ENCODE measurements at regions not wholly inside any gene's neighbourhood (a gene's known extent, or its start where the extent isn't known, plus 50 kb on each side); places are given as distances from the start of the nearest gene placed in this dataset.

GRCh38 chr3:135490219-135490915 lies 475.2 kb upstream of the PPP2R3A start:
- TF ChIP-seq, protein P1, sequence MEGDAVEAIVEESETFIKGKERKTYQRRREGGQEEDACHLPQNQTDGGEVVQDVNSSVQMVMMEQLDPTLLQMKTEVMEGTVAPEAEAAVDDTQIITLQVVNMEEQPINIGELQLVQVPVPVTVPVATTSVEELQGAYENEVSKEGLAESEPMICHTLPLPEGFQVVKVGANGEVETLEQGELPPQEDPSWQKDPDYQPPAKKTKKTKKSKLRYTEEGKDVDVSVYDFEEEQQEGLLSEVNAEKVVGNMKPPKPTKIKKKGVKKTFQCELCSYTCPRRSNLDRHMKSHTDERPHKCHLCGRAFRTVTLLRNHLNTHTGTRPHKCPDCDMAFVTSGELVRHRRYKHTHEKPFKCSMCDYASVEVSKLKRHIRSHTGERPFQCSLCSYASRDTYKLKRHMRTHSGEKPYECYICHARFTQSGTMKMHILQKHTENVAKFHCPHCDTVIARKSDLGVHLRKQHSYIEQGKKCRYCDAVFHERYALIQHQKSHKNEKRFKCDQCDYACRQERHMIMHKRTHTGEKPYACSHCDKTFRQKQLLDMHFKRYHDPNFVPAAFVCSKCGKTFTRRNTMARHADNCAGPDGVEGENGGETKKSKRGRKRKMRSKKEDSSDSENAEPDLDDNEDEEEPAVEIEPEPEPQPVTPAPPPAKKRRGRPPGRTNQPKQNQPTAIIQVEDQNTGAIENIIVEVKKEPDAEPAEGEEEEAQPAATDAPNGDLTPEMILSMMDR (IDR thresholded peaks at IDR 0.05) = no peak
- no peak for TF ChIP-seq POLR2A (IDR thresholded peaks at IDR 0.05)
